ENCODE measurements at regions not wholly inside any gene's neighbourhood (a gene's known extent, or its start where the extent isn't known, plus 50 kb on each side); places are given as distances from the start of the nearest gene placed in this dataset.

- no peak overlapping the region for H3K4me2 ChIP-seq
- no peaks in the 10 kb centered on the region for H3K9me2 ChIP-seq (ENCODE audit: insufficient read depth)
- DNase-seq (ENCODE audit: low spot score) (no peak), ATAC-seq (no peak)
- no peak overlapping the region for H3K27ac Mint-ChIP-seq
- H3K4me3 ChIP-seq: no peak overlapping the region
- no peaks in the 10 kb centered on the region for H3K4me1 Mint-ChIP-seq
- no peak overlapping the region for H3K27ac ChIP-seq (ENCODE audit: low read depth)
- no peak overlapping the region for H2AFZ ChIP-seq
- no peaks in the 10 kb centered on the region for H3K27me3 Mint-ChIP-seq (ENCODE audit: insufficient read depth, low read depth, poor library complexity)
- H3K27me3 ChIP-seq (ENCODE audit: insufficient read depth): no peaks in the 10 kb centered on the region
- H4K20me1 ChIP-seq (replicated peaks; ENCODE audit: insufficient read depth): no peaks in the 10 kb centered on the region
- peaks cover 96% of the 10 kb centered on the region for H3K9me3 Mint-ChIP-seq
- peaks cover 43% of the 10 kb centered on the region for H3K36me3 Mint-ChIP-seq (ENCODE audit: low read depth)
- H3F3A ChIP-seq (replicated peaks; ENCODE audit: low read depth): no peaks in the 10 kb centered on the region
- TF ChIP-seq POLR2AphosphoS5 (IDR thresholded peaks at IDR 0.05; ENCODE audit: low read depth): no peak
- TF ChIP-seq EZH2phosphoT487 (IDR thresholded peaks at IDR 0.05; ENCODE audit: unreplicated experiment): no peak
- no peak for TF ChIP-seq STAT1 (IDR thresholded peaks at IDR 0.05; ENCODE audit: unreplicated experiment)
- no peak for TF ChIP-seq JUNB (IDR thresholded peaks at IDR 0.05; ENCODE audit: unreplicated experiment)
- H3K4me3 Mint-ChIP-seq: no peak overlapping the region
- H3K36me3 ChIP-seq (ENCODE audit: insufficient read depth): no peaks in the 10 kb centered on the region
- H3K79me2 ChIP-seq (replicated peaks; ENCODE audit: insufficient read depth): no peaks in the 10 kb centered on the region
- no peaks in the 10 kb centered on the region for H3K4me1 ChIP-seq (ENCODE audit: insufficient read depth)
Observed at GRCh38 chr12:126198516-126198915, 1133.3 kb downstream of the AACS start.

- H3K4me3 Mint-ChIP-seq: no peak overlapping the region
- TF ChIP-seq CREB1 (CRISPR knock-in tag; IDR thresholded peaks at IDR 0.05; ENCODE audit: low read depth) (no peak), ZNF331 (CRISPR knock-in tag; IDR thresholded peaks at IDR 0.05; ENCODE audit: low read depth) (no peak), EZH2phosphoT487 (IDR thresholded peaks at IDR 0.05; ENCODE audit: unreplicated experiment) (no peak), ZNF114 (CRISPR knock-in tag; IDR thresholded peaks at IDR 0.05) (no peak), STAT1 (IDR thresholded peaks at IDR 0.05; ENCODE audit: unreplicated experiment) (no peak), NANOG (IDR thresholded peaks at IDR 0.05; ENCODE audit: borderline replicate concordance) (no peak), EZH2 (IDR thresholded peaks at IDR 0.05; ENCODE audit: low read depth, unreplicated experiment) (no peak)
- TF ChIP-seq, protein P1, sequence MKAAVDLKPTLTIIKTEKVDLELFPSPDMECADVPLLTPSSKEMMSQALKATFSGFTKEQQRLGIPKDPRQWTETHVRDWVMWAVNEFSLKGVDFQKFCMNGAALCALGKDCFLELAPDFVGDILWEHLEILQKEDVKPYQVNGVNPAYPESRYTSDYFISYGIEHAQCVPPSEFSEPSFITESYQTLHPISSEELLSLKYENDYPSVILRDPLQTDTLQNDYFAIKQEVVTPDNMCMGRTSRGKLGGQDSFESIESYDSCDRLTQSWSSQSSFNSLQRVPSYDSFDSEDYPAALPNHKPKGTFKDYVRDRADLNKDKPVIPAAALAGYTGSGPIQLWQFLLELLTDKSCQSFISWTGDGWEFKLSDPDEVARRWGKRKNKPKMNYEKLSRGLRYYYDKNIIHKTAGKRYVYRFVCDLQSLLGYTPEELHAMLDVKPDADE (IDR thresholded peaks at IDR 0.05): no peak
- TF ChIP-seq, protein P2, sequence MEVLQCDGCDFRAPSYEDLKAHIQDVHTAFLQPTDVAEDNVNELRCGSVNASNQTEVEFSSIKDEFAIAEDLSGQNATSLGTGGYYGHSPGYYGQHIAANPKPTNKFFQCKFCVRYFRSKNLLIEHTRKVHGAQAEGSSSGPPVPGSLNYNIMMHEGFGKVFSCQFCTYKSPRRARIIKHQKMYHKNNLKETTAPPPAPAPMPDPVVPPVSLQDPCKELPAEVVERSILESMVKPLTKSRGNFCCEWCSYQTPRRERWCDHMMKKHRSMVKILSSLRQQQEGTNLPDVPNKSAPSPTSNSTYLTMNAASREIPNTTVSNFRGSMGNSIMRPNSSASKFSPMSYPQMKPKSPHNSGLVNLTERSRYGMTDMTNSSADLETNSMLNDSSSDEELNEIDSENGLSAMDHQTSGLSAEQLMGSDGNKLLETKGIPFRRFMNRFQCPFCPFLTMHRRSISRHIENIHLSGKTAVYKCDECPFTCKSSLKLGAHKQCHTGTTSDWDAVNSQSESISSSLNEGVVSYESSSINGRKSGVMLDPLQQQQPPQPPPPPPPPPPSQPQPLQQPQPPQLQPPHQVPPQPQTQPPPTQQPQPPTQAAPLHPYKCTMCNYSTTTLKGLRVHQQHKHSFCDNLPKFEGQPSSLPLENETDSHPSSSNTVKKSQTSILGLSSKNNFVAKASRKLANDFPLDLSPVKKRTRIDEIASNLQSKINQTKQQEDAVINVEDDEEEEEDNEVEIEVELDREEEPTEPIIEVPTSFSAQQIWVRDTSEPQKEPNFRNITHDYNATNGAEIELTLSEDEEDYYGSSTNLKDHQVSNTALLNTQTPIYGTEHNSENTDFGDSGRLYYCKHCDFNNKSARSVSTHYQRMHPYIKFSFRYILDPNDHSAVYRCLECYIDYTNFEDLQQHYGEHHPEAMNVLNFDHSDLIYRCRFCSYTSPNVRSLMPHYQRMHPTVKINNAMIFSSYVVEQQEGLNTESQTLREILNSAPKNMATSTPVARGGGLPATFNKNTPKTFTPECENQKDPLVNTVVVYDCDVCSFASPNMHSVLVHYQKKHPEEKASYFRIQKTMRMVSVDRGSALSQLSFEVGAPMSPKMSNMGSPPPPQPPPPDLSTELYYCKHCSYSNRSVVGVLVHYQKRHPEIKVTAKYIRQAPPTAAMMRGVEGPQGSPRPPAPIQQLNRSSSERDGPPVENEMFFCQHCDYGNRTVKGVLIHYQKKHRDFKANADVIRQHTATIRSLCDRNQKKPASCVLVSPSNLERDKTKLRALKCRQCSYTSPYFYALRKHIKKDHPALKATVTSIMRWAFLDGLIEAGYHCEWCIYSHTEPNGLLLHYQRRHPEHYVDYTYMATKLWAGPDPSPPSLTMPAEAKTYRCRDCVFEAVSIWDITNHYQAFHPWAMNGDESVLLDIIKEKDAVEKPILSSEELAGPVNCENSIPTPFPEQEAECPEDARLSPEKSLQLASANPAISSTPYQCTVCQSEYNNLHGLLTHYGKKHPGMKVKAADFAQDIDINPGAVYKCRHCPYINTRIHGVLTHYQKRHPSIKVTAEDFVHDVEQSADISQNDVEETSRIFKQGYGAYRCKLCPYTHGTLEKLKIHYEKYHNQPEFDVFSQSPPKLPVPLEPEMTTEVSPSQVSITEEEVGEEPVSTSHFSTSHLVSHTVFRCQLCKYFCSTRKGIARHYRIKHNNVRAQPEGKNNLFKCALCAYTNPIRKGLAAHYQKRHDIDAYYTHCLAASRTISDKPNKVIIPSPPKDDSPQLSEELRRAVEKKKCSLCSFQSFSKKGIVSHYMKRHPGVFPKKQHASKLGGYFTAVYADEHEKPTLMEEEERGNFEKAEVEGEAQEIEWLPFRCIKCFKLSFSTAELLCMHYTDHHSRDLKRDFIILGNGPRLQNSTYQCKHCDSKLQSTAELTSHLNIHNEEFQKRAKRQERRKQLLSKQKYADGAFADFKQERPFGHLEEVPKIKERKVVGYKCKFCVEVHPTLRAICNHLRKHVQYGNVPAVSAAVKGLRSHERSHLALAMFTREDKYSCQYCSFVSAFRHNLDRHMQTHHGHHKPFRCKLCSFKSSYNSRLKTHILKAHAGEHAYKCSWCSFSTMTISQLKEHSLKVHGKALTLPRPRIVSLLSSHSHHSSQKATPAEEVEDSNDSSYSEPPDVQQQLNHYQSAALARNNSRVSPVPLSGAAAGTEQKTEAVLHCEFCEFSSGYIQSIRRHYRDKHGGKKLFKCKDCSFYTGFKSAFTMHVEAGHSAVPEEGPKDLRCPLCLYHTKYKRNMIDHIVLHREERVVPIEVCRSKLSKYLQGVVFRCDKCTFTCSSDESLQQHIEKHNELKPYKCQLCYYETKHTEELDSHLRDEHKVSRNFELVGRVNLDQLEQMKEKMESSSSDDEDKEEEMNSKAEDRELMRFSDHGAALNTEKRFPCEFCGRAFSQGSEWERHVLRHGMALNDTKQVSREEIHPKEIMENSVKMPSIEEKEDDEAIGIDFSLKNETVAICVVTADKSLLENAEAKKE (CRISPR knock-in tag; IDR thresholded peaks at IDR 0.05): no peak
Observed at GRCh38 chr12:126198966-126199692, 1133.9 kb downstream of the AACS start.

More at GRCh38 chr12:126198966-126199692, 1133.9 kb downstream of the AACS start:
- H3K27ac Mint-ChIP-seq: no peak overlapping the region
- Histone ChIP-seq H3K4me2 (no peak overlapping the region), H3K36me3 (ENCODE audit: insufficient read depth) (no peaks in the 10 kb centered on the region), H3K9me2 (ENCODE audit: insufficient read depth) (no peaks in the 10 kb centered on the region), H3K4me3 (no peak overlapping the region), H3K27ac (ENCODE audit: low read depth) (no peak overlapping the region), H3F3A (replicated peaks; ENCODE audit: low read depth) (no peaks in the 10 kb centered on the region), H4K20me1 (replicated peaks; ENCODE audit: insufficient read depth) (no peaks in the 10 kb centered on the region), H3K4me1 (ENCODE audit: insufficient read depth) (no peaks in the 10 kb centered on the region), H2AFZ (no peak overlapping the region), H3K79me2 (replicated peaks; ENCODE audit: insufficient read depth) (no peaks in the 10 kb centered on the region), H3K27me3 (ENCODE audit: insufficient read depth) (no peaks in the 10 kb centered on the region)
- no peak for ATAC-seq
- no peaks in the 10 kb centered on the region for H3K27me3 Mint-ChIP-seq (ENCODE audit: insufficient read depth, low read depth, poor library complexity)
- H3K9me3 Mint-ChIP-seq: peaks cover 94% of the 10 kb centered on the region
- H3K36me3 Mint-ChIP-seq (ENCODE audit: low read depth): peaks cover 42% of the 10 kb centered on the region
- DNase-seq (ENCODE audit: low spot score): no peak
- H3K4me1 Mint-ChIP-seq: no peaks in the 10 kb centered on the region
